CD14-positive monocyte (primary cell): ENCODE measurements at regions not wholly inside any gene's neighbourhood (a gene's known extent, or its start where the extent isn't known, plus 50 kb on each side); places are given as distances from the start of the nearest gene placed in this dataset.

Experiments used
- DNase-seq, 3 donors: peaks; one replicate each; pipeline ENCODE4 v3.0.0-alpha.2; 2011 to 2022
- H2AFZ ChIP-seq: 2 replicates; pipeline ENCODE4 v1.6.0; 2012; ENCODE audit warnings: mild to moderate bottlenecking, low read depth, low read length, inconsistent platforms; ENCODE audit not compliant: insufficient read depth, poor library complexity, severe bottlenecking
- H3K27ac ChIP-seq, 2 donors: 1 replicate in 1 of 2; 2 replicates in 1 of 2; pipeline ENCODE4 v1.5.1; 2012 to 2013; ENCODE audit warnings: low read length in 2 of 2, control low read depth in 1 of 2, inconsistent platforms in 1 of 2, low read depth in 1 of 2, mild to moderate bottlenecking in 1 of 2
- H3K27me3 ChIP-seq, 2 donors: one replicate each; pipeline versions ENCODE4 v1.6.0 to v1.6.1; 2011 to 2013; ENCODE audit warnings: low read length in 2 of 2; ENCODE audit not compliant: control insufficient read depth in 2 of 2, insufficient read depth in 2 of 2
- H3K36me3 ChIP-seq, 2 donors: replicated peaks in 1 of 2; 1 replicate in 1 of 2; 2 replicates in 1 of 2; pipeline versions ENCODE4 v1.5.1 to v1.6.1; 2012 to 2013; ENCODE audit warnings: low read length in 2 of 2, control low read depth in 1 of 2, inconsistent platforms in 1 of 2, mild to moderate bottlenecking in 1 of 2; ENCODE audit not compliant: insufficient read depth in 2 of 2, control insufficient read depth in 1 of 2
- H3K4me1 ChIP-seq, 2 donors: 1 replicate in 1 of 2; 2 replicates in 1 of 2; pipeline versions ENCODE4 v1.5.1 to v1.6.1; 2012 to 2013; ENCODE audit warnings: low read length in 2 of 2, control low read depth in 1 of 2, inconsistent platforms in 1 of 2, mild to moderate bottlenecking in 1 of 2, moderate library complexity in 1 of 2; ENCODE audit not compliant: insufficient read depth in 2 of 2, control insufficient read depth in 1 of 2
- H3K4me2 ChIP-seq: replicated peaks from 2 replicates; pipeline ENCODE3; 2012; ENCODE audit warnings: low read length, moderate library complexity, mild to moderate bottlenecking; ENCODE audit not compliant: poor library complexity, severe bottlenecking; ENCODE audit errors: extremely low read depth
- H3K4me3 ChIP-seq, 3 experiments: fragments of 200-600 bp in 1 of 3; sonication (generic) in 1 of 3; replicated peaks in 1 of 3; 1 replicate in 2 of 3; 2 replicates in 1 of 3; pipeline ENCODE4 v1.5.1; 2011 to 2013; ENCODE audit warnings: low read length in 3 of 3, mild to moderate bottlenecking in 3 of 3, control low read depth in 2 of 3, low read depth in 2 of 3, inconsistent platforms in 1 of 3, moderate library complexity in 1 of 3
- H3K79me2 ChIP-seq: 2 replicates; pipeline ENCODE4 v1.6.0; 2012; ENCODE audit warnings: mild to moderate bottlenecking, control low read depth, inconsistent platforms, low read length, moderate library complexity; ENCODE audit not compliant: insufficient read depth
- H3K9ac ChIP-seq: 2 replicates; pipeline ENCODE4 v1.6.0; 2017; ENCODE audit warnings: low read length, mild to moderate bottlenecking; ENCODE audit not compliant: insufficient read depth, poor library complexity, severe bottlenecking
- H3K9me3 ChIP-seq, 2 donors: replicated peaks in 1 of 2; 1 replicate in 1 of 2; 2 replicates in 1 of 2; pipeline versions ENCODE4 v1.5.1 to v1.6.1; 2012 to 2013; ENCODE audit warnings: low read length in 2 of 2, control low read depth in 1 of 2; ENCODE audit not compliant: control insufficient read depth in 1 of 2, insufficient read depth in 1 of 2
- H4K20me1 ChIP-seq: 2 replicates; pipeline ENCODE4 v1.6.0; 2012; ENCODE audit warnings: mild to moderate bottlenecking, low read length, control low read depth, moderate library complexity; ENCODE audit not compliant: insufficient read depth
- H3K27ac Mint-ChIP-seq, 7 donors: one replicate each; pipeline ENCODE4 v1.8.0; 2020; ENCODE audit warnings: mild to moderate bottlenecking in 7 of 7, mixed read lengths in 7 of 7, moderate library complexity in 6 of 7, inconsistent platforms in 2 of 7
- H3K27me3 Mint-ChIP-seq, 3 donors: one replicate each; pipeline ENCODE4 v1.8.0; 2021 to 2022; ENCODE audit warnings: low read depth in 3 of 3, mild to moderate bottlenecking in 3 of 3, mixed read lengths in 3 of 3, moderate library complexity in 3 of 3, inconsistent platforms in 1 of 3
- H3K36me3 Mint-ChIP-seq, 2 donors: one replicate each; pipeline ENCODE4 v1.8.0; 2020; ENCODE audit warnings: mixed read lengths in 2 of 2, inconsistent platforms in 1 of 2, mild to moderate bottlenecking in 1 of 2
- H3K4me1 Mint-ChIP-seq: one replicate; pipeline ENCODE4 v1.8.0; 2020; ENCODE audit warnings: mild to moderate bottlenecking, mixed read lengths
- H3K4me3 Mint-ChIP-seq, 2 donors: one replicate each; pipeline ENCODE4 v1.8.0; 2020; ENCODE audit warnings: mild to moderate bottlenecking in 2 of 2, mixed read lengths in 2 of 2, moderate library complexity in 1 of 2
- H3K9me3 Mint-ChIP-seq, 7 donors: one replicate each; pipeline ENCODE4 v1.8.0; 2020 to 2022; ENCODE audit warnings: mixed read lengths in 7 of 7, mild to moderate bottlenecking in 6 of 7, moderate library complexity in 6 of 7, inconsistent platforms in 2 of 7
- CTCF ChIP-seq: fragments of 200-600 bp; IDR thresholded peaks from one replicate; pipeline ENCODE4 v1.8.0; 2022; ENCODE audit warnings: antibody characterized with exemption, mild to moderate bottlenecking
- WGBS: methylation state at CpG from one replicate; pipeline ENCODE4 v1.1.5; 2013; ENCODE audit warnings: missing lambda C conversion rate; ENCODE audit not compliant: insufficient coverage; 5-methylcytosine and 5-hydroxymethylcytosine counted together
- intact Hi-C, 2 donors: fragments of 100-400 bp; cut with micrococcal nuclease; formaldehyde crosslinking; loops; one replicate each; pipeline versions ENCODE4 v1.15.0 to v1.15.1; 2023

DNA sequence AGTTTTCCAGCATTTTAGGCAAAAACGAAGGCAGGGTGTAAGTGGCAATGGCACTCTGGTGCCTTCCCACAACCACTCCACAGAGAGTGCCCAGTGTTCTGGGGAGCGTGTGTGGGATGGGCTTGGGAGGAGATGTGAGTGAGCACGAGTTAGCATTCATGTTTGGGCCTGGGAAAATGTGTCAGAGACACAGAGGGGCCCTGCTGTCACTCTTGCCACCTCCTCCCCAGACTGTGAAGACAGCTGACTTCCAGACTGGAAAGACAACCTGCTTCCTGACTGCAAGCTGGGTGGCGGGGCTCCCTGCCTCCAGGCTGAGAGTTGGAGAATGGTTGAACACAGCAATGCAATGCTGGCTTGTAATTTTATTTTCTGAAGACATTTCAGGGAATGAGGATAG is 454.5 kb upstream of the ZMIZ1 start:
- Histone ChIP-seq H3K36me3 (no peaks in the 10 kb centered on the region), H3K27ac (no peak overlapping the region), H3K9ac (no peak overlapping the region), H3K4me3 (no peak overlapping the region), H3K9me3 (no peaks in the 10 kb centered on the region), H3K79me2 (no peaks in the 10 kb centered on the region), H2AFZ (no peak overlapping the region), H3K27me3 (no peaks in the 10 kb centered on the region), H3K4me2 (no peak overlapping the region), H3K4me1 (no peaks in the 10 kb centered on the region), H4K20me1 (no peaks in the 10 kb centered on the region)
- H3K27me3 Mint-ChIP-seq = peaks cover 0 to 5% (median 4%) of the 10 kb centered on the region in 3 donors
- no peaks in the 10 kb centered on the region for H3K36me3 Mint-ChIP-seq
- no peaks in the 10 kb centered on the region for H3K4me1 Mint-ChIP-seq
- 80% methylated on average over 1 of the region's 4 CpGs for WGBS
- TF ChIP-seq CTCF = no peak
- H3K4me3 Mint-ChIP-seq = no peak overlapping the region
- DNase-seq = no peak
- no peak overlapping the region for H3K27ac Mint-ChIP-seq
- H3K9me3 Mint-ChIP-seq = peaks cover 0 to 6% (median 1%) of the 10 kb centered on the region in 7 donors
- intact Hi-C loops = no loop called here

GRCh38 chr10:78614744-78615143 is 454.0 kb upstream of the ZMIZ1 start:
- H3K27ac Mint-ChIP-seq = no peak overlapping the region
- Histone ChIP-seq H3K36me3 (no peaks in the 10 kb centered on the region), H3K27me3 (no peaks in the 10 kb centered on the region), H3K4me1 (no peaks in the 10 kb centered on the region), H3K4me2 (no peak overlapping the region), H2AFZ (no peak overlapping the region), H4K20me1 (no peaks in the 10 kb centered on the region), H3K27ac (no peak overlapping the region), H3K9ac (no peak overlapping the region), H3K9me3 (no peaks in the 10 kb centered on the region), H3K4me3 (no peak overlapping the region), H3K79me2 (no peaks in the 10 kb centered on the region)
- peaks cover 0 to 6% (median 4%) of the 10 kb centered on the region in 3 donors for H3K27me3 Mint-ChIP-seq
- WGBS = 100% methylated on average over 3 of the region's 3 CpGs
- H3K4me3 Mint-ChIP-seq = no peak overlapping the region
- TF ChIP-seq CTCF = no peak
- H3K36me3 Mint-ChIP-seq = no peaks in the 10 kb centered on the region
- intact Hi-C loops = no loop called here
- peaks cover 0 to 2% (median 0%) of the 10 kb centered on the region in 7 donors for H3K9me3 Mint-ChIP-seq
- DNase-seq = no peak
- peaks cover under 1% of the 10 kb centered on the region for H3K4me1 Mint-ChIP-seq
